ENCODE measurements at regions not wholly inside any gene's neighbourhood (a gene's known extent, or its start where the extent isn't known, plus 50 kb on each side); places are given as distances from the start of the nearest gene placed in this dataset.

GRCh38 chr11:116231543-116231942, 541.2 kb downstream of the BUD13 start:
- peaks cover 48% of the 10 kb centered on the region for H3K4me1 Mint-ChIP-seq
- H3K36me3 Mint-ChIP-seq (ENCODE audit: low read depth): peaks cover 6% of the 10 kb centered on the region
- no peaks in the 10 kb centered on the region for H3K9me3 Mint-ChIP-seq
- H3K4me3 Mint-ChIP-seq: no peak overlapping the region
- no peak for TF ChIP-seq CTCF (IDR thresholded peaks at IDR 0.05; ENCODE audit: unreplicated experiment in 3 of 3)
- H3K27ac Mint-ChIP-seq: peak overlapping the region; percentile 31 to 91 (median 79)
- peaks cover 4% of the 10 kb centered on the region for H3K27me3 Mint-ChIP-seq (ENCODE audit: low read depth)

- peak overlapping the region; percentile 7 to 68 (median 18) for H3K27ac Mint-ChIP-seq
- no peaks in the 10 kb centered on the region for H3K9me3 Mint-ChIP-seq
- peaks cover under 1% of the 10 kb centered on the region for H3K27me3 Mint-ChIP-seq (ENCODE audit: low read depth)
- H3K4me3 Mint-ChIP-seq: no peak overlapping the region
- peaks cover 6% of the 10 kb centered on the region for H3K36me3 Mint-ChIP-seq (ENCODE audit: low read depth)
- no peak for TF ChIP-seq CTCF (IDR thresholded peaks at IDR 0.05; ENCODE audit: unreplicated experiment in 3 of 3)
- H3K4me1 Mint-ChIP-seq: peaks cover 59% of the 10 kb centered on the region
These were observed 542.3 kb downstream of the BUD13 start for GRCh38 chr11:116230438-116230837.

- H3K9me3 Mint-ChIP-seq: no peaks in the 10 kb centered on the region
- peaks cover 6% of the 10 kb centered on the region for H3K36me3 Mint-ChIP-seq (ENCODE audit: low read depth)
- H3K27me3 Mint-ChIP-seq (ENCODE audit: low read depth): no peaks in the 10 kb centered on the region
- H3K27ac Mint-ChIP-seq: peak overlapping the region; percentile 58 to 77 (median 68)
- peaks cover 63% of the 10 kb centered on the region for H3K4me1 Mint-ChIP-seq
- no peak for TF ChIP-seq CTCF (IDR thresholded peaks at IDR 0.05; ENCODE audit: unreplicated experiment in 3 of 3)
- H3K4me3 Mint-ChIP-seq: peak overlapping the region in 1 of 3 experiments; percentile 9
These were observed 543.4 kb downstream of the BUD13 start for GRCh38 chr11:116229236-116229970.

GRCh38 chr11:116226731-116227130, 546.1 kb downstream of the BUD13 start:
- Mint-ChIP-seq H3K27ac (peak overlapping the region; percentile 76 to 86 (median 83)), H3K4me1 (peaks cover 48% of the 10 kb centered on the region), H3K4me3 (no peak overlapping the region), H3K36me3 (ENCODE audit: low read depth) (no peaks in the 10 kb centered on the region), H3K27me3 (ENCODE audit: low read depth) (no peaks in the 10 kb centered on the region), H3K9me3 (no peaks in the 10 kb centered on the region)
- no peak for TF ChIP-seq CTCF (IDR thresholded peaks at IDR 0.05; ENCODE audit: unreplicated experiment in 3 of 3)

- H3K4me1 Mint-ChIP-seq: peaks cover 46% of the 10 kb centered on the region
- H3K4me3 Mint-ChIP-seq: no peak overlapping the region
- peak overlapping the region; percentile 76 to 86 (median 83) for H3K27ac Mint-ChIP-seq
- no peaks in the 10 kb centered on the region for H3K36me3 Mint-ChIP-seq (ENCODE audit: low read depth)
- TF ChIP-seq CTCF (IDR thresholded peaks at IDR 0.05; ENCODE audit: unreplicated experiment in 3 of 3): no peak
- H3K27me3 Mint-ChIP-seq (ENCODE audit: low read depth): peaks cover 4% of the 10 kb centered on the region
- no peaks in the 10 kb centered on the region for H3K9me3 Mint-ChIP-seq
These were observed 546.8 kb downstream of the BUD13 start for GRCh38 chr11:116225784-116226585.
